Naive B cell (primary cell): ENCODE measurements at regions not wholly inside any gene's neighbourhood (a gene's known extent, or its start where the extent isn't known, plus 50 kb on each side); places are given as distances from the start of the nearest gene placed in this dataset.

Experiments
- ATAC-seq, 2 donors: fragments of 150-1000 bp; cut with Tn5 transposase; 2 replicates each; pipeline ENCODE4 v1.10.0; 2021; ENCODE audit warnings: low read depth in 2 of 2, mild to moderate bottlenecking in 2 of 2, moderate library complexity in 2 of 2
- DNase-seq: peaks from one replicate; pipeline ENCODE4 v3.0.0; 2022
- H3K27ac Mint-ChIP-seq, 6 donors: one replicate each; pipeline ENCODE4 v1.8.0; 2020 to 2022; ENCODE audit warnings: mild to moderate bottlenecking in 6 of 6, mixed read lengths in 6 of 6, moderate library complexity in 5 of 6, inconsistent platforms in 2 of 6
- H3K27me3 Mint-ChIP-seq, 3 donors: one replicate each; pipeline ENCODE4 v1.8.0; 2021 to 2022; ENCODE audit warnings: mixed read lengths in 3 of 3, mild to moderate bottlenecking in 1 of 3
- H3K36me3 Mint-ChIP-seq, 2 donors: one replicate each; pipeline ENCODE4 v1.8.0; 2020 to 2022; ENCODE audit warnings: mixed read lengths in 2 of 2, inconsistent platforms in 1 of 2, mild to moderate bottlenecking in 1 of 2
- H3K4me1 Mint-ChIP-seq, 3 donors: one replicate each; pipeline ENCODE4 v1.8.0; 2020 to 2022; ENCODE audit warnings: mixed read lengths in 3 of 3, inconsistent platforms in 1 of 3, mild to moderate bottlenecking in 1 of 3, moderate library complexity in 1 of 3
- H3K4me3 Mint-ChIP-seq, 8 donors: one replicate each; pipeline ENCODE4 v1.8.0; 2020 to 2022; ENCODE audit warnings: mild to moderate bottlenecking in 8 of 8, mixed read lengths in 8 of 8, moderate library complexity in 8 of 8, inconsistent platforms in 2 of 8
- H3K9me3 Mint-ChIP-seq, 7 donors: one replicate each; pipeline ENCODE4 v1.8.0; 2020 to 2022; ENCODE audit warnings: mixed read lengths in 7 of 7, mild to moderate bottlenecking in 5 of 7, inconsistent platforms in 2 of 7, moderate library complexity in 1 of 7

DNA sequence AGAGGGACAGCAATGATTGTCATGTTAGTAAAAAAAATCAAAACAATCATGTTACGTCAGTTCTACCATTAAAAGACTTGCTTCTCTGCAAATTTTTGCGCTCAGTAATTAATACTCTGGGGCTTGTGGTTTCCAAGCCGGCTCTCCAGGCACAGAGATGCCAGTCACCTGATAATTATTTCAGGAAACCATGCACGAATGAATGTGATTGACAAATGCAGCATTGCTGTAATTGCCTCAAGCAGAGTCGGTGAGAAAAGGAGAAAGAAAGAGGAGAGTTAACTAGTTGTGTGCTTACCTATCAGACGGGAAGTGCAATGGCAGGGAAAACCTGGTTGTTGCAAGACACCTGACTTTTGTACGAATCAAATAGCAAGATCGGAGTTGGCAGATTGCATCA is 609.8 kb upstream of the MKI67 start:
- peaks cover 0 to 20% (median under 1%) of the 10 kb centered on the region in 3 donors for H3K27me3 Mint-ChIP-seq
- no peak for ATAC-seq

DNA sequence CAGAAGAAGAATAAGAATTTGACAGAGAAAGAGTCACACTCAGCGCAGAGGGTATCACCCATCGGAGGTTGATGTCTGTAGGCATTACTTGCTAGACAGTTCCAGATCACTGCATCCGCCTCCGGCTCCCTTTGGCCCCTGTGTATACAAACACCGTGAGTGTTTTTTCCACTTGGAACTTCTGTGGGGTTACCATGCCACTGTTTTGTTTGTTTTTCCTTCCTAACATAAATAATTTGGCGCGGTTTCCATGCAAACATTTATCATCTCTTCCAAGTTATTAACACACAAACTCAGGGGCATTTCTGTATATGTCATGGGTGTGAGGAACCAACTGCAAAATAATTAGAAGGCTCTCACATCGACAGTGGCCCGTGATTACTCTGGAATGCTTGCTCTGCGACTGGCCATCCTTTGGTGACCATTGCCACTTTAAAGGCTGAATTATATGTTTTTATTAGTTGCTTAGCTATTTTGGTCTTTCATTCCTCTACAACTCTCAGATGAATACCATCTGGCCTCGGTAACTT is 612.2 kb upstream of the MKI67 start:
- Mint-ChIP-seq H3K27ac (no peak overlapping the region), H3K4me1 (no peaks in the 10 kb centered on the region), H3K27me3 (peaks cover 9 to 29% (median 10%) of the 10 kb centered on the region in 3 donors), H3K9me3 (peaks cover 0 to 2% (median 0%) of the 10 kb centered on the region in 7 donors), H3K36me3 (no peaks in the 10 kb centered on the region), H3K4me3 (no peak overlapping the region)
- DNase-seq = no peak
- no peak for ATAC-seq

More for the DNA sequence above, 609.8 kb upstream of the MKI67 start:
- H3K9me3 Mint-ChIP-seq = peaks cover 0 to 3% (median 0%) of the 10 kb centered on the region in 7 donors
- H3K4me3 Mint-ChIP-seq = no peak overlapping the region
- H3K27ac Mint-ChIP-seq = no peak overlapping the region
- no peaks in the 10 kb centered on the region for H3K4me1 Mint-ChIP-seq
- H3K36me3 Mint-ChIP-seq = no peaks in the 10 kb centered on the region
- no peak for DNase-seq

DNA sequence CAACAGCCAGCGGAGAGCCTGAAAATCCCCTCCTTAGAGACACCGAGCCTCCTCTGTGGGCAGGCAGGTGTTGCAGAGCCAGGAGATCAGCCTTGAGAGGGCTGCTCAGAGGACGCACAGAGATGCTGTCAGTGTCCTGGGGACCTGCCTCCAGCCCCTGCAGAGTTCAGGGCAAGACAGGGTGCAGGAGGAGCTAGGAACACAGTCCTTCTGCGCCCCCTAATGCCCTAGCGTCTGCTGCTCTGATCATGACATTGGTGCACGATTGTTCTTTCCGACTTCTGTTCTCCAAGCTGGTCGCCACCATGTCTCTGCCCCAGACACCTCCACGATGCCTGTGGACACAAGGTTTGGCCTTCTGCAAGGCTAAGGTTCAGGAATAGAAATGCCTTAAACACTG is 613.7 kb upstream of the MKI67 start:
- H3K27me3 Mint-ChIP-seq = peaks cover 11 to 22% (median 12%) of the 10 kb centered on the region in 3 donors
- no peaks in the 10 kb centered on the region for H3K4me1 Mint-ChIP-seq
- ATAC-seq (no peak), DNase-seq (no peak)
- H3K9me3 Mint-ChIP-seq = no peaks in the 10 kb centered on the region
- H3K27ac Mint-ChIP-seq = no peak overlapping the region
- no peak overlapping the region for H3K4me3 Mint-ChIP-seq
- no peaks in the 10 kb centered on the region for H3K36me3 Mint-ChIP-seq

DNA sequence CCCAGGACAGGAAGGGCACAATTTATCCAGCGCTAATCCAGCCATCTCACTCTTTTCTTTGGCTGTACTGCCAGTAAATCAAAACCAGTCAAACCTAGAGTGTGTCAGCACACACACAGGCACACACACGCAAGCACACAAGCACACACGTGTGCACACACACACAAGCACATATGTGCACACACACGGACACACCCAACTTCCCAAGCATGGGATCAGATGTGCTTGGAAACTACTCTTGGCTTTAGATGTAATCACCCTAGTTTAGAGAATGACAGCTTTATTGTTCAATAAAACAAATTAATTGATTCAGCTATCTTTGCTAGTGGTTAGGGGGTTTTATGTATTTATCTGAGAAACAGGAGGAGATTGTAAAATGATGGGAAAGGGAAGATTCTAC is 615.0 kb upstream of the MKI67 start:
- Mint-ChIP-seq H3K9me3 (no peaks in the 10 kb centered on the region), H3K4me3 (no peak overlapping the region), H3K4me1 (no peaks in the 10 kb centered on the region), H3K27ac (no peak overlapping the region), H3K27me3 (peaks cover 16 to 31% (median 25%) of the 10 kb centered on the region in 3 donors), H3K36me3 (no peaks in the 10 kb centered on the region)
- DNase-seq (no peak), ATAC-seq (no peak)

DNA sequence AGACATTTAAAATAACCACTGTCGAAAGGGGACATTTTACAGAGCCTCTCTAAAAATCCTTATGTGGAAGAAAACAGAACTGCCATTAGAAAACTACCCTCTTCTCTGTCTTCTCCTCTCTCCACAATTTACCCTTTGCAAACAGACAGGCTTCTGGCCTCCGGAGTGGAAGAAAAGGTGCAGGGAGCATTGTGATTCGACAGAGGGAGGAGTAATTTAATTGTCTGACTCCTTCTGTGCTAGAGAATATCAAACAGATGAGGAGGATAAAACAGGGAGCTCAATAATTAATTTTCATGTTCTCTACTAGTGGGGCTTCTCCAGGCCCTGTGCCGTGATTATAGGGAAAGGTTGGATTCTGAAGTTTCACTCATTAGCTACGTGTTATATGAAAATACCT is 615.5 kb upstream of the MKI67 start:
- no peak overlapping the region for H3K4me3 Mint-ChIP-seq
- H3K4me1 Mint-ChIP-seq = no peaks in the 10 kb centered on the region
- no peaks in the 10 kb centered on the region for H3K36me3 Mint-ChIP-seq
- H3K9me3 Mint-ChIP-seq = no peaks in the 10 kb centered on the region
- ATAC-seq (no peak), DNase-seq (no peak)
- H3K27me3 Mint-ChIP-seq = peaks cover 16 to 31% (median 25%) of the 10 kb centered on the region in 3 donors
- H3K27ac Mint-ChIP-seq = no peak overlapping the region

DNA sequence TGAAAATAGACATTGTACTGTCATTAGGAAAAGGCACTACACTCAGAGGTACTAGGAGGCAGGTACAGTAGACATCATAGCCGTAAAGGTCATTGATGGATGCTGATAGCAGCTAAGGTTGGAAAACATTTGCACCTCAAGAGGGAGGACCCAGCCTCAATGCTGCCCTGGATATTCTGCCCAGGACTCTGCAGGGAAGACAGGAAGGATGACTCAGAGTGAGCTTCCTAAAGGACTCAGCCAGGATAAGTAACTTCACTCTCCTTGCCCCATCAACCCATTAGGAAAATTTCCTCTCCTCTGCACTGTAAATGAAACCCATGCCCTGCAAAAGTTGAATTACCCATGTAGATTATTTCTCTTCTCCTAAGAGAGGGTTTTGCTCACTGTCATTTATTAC is 617.9 kb upstream of the MKI67 start:
- Mint-ChIP-seq H3K4me1 (no peaks in the 10 kb centered on the region), H3K27me3 (peaks cover 16 to 31% (median 25%) of the 10 kb centered on the region in 3 donors), H3K36me3 (no peaks in the 10 kb centered on the region), H3K9me3 (no peaks in the 10 kb centered on the region), H3K27ac (no peak overlapping the region), H3K4me3 (no peak overlapping the region)
- ATAC-seq (no peak), DNase-seq (no peak)

DNA sequence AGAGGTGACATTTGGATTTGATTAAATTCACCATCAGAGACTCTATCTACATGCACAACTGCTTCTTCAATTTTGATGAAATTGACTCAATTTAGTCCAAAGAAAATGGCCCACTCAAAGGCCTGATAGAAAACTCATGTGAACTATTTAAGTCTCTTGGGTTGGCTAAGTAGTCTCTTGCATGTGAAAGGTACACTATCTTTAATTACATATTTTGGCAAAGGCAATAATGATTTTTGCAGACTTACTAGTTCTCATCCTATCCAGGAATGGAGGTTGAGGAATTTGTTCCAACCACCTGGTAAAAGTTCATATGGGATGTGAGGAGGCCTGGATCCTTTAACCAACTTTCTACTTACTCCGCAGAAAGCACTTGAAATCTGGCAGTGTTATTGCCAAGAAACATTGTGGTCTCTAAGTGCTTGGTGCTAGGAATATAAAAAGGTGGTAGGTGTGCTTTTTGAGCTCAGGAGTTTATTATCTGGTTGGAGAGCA is 618.6 kb upstream of the MKI67 start:
- ATAC-seq (no peak), DNase-seq (no peak)
- Mint-ChIP-seq H3K36me3 (no peaks in the 10 kb centered on the region), H3K4me1 (no peaks in the 10 kb centered on the region), H3K4me3 (no peak overlapping the region), H3K27me3 (peaks cover 16 to 31% (median 25%) of the 10 kb centered on the region in 3 donors), H3K27ac (peak overlapping the region in 1 of 6 donors; percentile 6), H3K9me3 (peaks cover 0 to 2% (median 0%) of the 10 kb centered on the region in 7 donors)

DNA sequence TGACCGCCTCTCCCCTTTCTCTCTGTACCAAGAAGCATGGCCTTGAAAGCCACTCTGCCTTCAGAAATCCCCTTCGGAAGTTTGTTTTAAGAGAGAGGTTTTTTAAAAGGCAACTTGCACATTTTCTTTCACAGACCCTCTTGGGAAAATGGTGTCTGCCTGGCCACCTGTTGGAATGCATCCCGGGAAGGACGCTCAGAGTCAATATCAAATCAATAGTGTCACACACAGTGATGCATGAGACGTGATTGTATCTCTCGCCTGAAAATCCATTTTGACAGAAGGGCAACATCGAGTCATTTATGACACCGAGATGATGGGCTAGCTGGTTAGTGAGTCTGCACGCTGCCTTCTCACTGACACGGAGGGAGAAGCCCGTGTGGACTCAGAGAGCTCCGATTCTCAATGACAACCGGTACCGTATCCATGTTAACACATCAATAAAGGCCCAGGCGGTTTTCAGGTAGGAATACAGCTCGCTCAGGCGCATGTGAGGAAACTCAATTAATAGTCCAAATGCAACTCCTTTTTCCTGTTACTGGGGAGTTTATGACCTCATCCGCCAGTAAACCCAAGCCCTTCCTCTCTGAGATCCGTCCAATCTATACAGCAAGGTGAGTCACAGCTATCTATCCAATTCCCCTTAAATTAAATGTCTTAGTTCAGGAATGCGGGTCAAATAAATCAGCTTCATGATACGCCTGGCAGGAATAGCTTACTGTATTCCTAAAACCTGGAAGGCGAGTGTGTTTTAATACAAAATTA is 621.5 kb upstream of the MKI67 start:
- no peaks in the 10 kb centered on the region for H3K4me1 Mint-ChIP-seq
- ATAC-seq (no peak), DNase-seq (no peak)
- H3K36me3 Mint-ChIP-seq = no peaks in the 10 kb centered on the region
- H3K27me3 Mint-ChIP-seq = peaks cover 11 to 23% (median 15%) of the 10 kb centered on the region in 3 donors
- no peak overlapping the region for H3K27ac Mint-ChIP-seq
- H3K9me3 Mint-ChIP-seq = peaks cover 0 to 9% (median 2%) of the 10 kb centered on the region in 7 donors
- H3K4me3 Mint-ChIP-seq = no peak overlapping the region

DNA sequence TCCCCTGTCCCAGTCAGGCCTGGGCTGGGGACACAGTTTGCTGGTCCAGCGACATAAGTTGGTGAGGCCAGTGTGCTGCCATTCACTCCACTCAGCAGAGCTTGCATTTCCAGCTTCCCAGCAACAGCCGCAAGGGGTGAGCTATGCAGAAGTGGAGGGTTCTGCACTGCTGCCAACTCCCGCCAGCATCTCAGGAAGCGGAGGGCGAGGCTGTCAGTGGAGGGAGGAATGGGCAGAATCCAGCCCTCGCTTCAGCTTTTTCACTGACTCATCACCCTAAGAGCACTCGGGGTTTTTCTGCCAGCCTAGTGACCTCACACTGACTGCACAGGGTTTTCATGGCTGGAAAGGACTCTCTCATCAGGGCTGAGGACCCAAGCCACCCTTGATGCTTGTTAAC is 625.1 kb upstream of the MKI67 start:
- H3K27me3 Mint-ChIP-seq = peaks cover 0 to 5% (median 0%) of the 10 kb centered on the region in 3 donors
- no peak overlapping the region for H3K4me3 Mint-ChIP-seq
- no peaks in the 10 kb centered on the region for H3K36me3 Mint-ChIP-seq
- H3K4me1 Mint-ChIP-seq = no peaks in the 10 kb centered on the region
- no peak overlapping the region for H3K27ac Mint-ChIP-seq
- ATAC-seq = no peak
- no peak for DNase-seq
- H3K9me3 Mint-ChIP-seq = peaks cover 0 to 9% (median 2%) of the 10 kb centered on the region in 7 donors

DNA sequence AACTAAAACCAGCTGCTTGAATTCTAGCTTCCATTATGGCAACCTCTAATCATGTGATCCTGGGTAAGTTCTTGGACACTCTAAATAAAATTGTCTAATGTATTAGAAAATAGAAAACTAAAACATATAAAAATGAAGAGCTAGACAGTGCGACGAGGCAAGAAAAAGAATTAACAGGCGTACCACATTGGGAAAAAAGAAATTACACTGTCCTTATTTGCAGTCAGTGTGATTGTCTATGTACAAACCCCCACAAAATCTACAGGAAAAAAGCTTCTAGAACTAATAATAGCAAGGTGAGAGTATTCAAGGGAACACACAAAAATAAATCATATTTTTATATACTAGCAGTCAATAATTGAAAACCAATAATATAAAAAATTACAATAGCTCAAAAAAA is 625.6 kb upstream of the MKI67 start:
- Mint-ChIP-seq H3K9me3 (peaks cover 0 to 9% (median 2%) of the 10 kb centered on the region in 7 donors), H3K4me1 (no peaks in the 10 kb centered on the region), H3K4me3 (no peak overlapping the region), H3K36me3 (no peaks in the 10 kb centered on the region), H3K27me3 (peaks cover 0 to 5% (median 0%) of the 10 kb centered on the region in 3 donors), H3K27ac (no peak overlapping the region)
- ATAC-seq = no peak
- no peak for DNase-seq

DNA sequence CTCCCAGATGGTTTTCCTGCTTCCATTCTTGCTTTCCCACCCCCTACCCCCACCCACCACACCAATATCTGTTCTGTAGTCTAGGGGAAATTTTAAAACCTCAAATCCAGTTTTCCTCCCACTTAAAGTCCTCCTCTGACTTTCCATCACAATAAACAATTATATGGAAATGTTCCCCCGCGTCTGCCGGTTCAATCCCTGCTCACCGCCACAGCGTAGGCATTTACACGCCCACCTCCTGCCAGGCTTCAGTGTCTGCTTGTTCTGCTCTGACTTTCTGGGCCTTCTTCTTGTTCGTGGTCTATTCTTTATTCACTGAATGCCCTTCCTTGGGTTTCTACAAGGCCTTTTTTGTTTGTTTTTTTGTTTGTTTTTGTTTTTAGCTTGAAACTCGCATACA is 633.0 kb upstream of the MKI67 start:
- DNase-seq (no peak), ATAC-seq (no peak)
- Mint-ChIP-seq H3K27me3 (peaks cover 0 to 5% (median 0%) of the 10 kb centered on the region in 3 donors), H3K36me3 (no peaks in the 10 kb centered on the region), H3K4me1 (no peaks in the 10 kb centered on the region), H3K9me3 (peaks cover 0 to 4% (median 0%) of the 10 kb centered on the region in 7 donors), H3K4me3 (peak overlapping the region in 1 of 8 donors; percentile 36), H3K27ac (peak overlapping the region in 1 of 6 donors; percentile 54)

DNA sequence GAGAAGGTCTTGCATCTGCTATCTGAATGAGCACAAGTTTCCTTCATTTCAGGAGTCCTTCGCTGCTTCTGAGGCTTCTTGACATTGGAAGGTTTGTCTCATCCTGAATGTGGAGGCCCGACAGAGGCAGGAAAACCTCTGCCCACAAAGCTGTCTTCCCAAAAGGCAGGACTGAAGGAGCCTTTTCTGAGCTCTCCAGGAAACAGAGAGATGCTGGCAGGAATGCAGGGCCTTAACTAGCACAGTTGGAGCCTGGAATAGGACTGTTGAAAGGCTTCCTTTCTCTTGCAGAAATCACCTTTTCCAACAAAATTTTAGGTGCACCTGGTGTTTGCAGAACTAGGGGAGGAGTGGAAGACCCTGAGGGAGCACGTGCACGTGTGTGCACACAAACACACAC is 637.4 kb upstream of the MKI67 start:
- no peak for ATAC-seq
- no peaks in the 10 kb centered on the region for H3K4me1 Mint-ChIP-seq
- no peaks in the 10 kb centered on the region for H3K36me3 Mint-ChIP-seq
- no peak overlapping the region for H3K4me3 Mint-ChIP-seq
- H3K27ac Mint-ChIP-seq = no peak overlapping the region
- peaks cover 0 to 1% (median 0%) of the 10 kb centered on the region in 7 donors for H3K9me3 Mint-ChIP-seq
- H3K27me3 Mint-ChIP-seq = peaks cover 0 to 8% (median 5%) of the 10 kb centered on the region in 3 donors
- DNase-seq = no peak

DNA sequence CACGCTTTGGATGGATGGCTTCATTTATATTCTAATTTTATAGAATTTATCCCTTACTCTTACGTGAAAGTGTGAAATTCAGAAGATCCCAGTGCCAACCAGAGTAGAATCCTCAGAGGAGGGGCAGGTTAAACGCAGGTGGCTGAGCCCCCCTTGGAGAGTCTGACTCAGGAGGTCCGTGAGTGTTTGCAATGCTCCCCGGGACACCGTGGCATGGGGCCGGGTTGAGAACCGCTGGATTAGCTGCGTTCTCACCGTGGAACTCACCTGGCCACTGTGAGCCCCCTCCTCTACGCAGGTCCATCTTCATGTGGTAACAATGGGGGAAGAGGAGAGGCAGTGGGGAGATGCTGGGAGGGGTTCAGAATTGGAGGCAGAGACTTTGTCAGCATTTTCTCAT is 638.0 kb upstream of the MKI67 start:
- no peaks in the 10 kb centered on the region for H3K4me1 Mint-ChIP-seq
- no peaks in the 10 kb centered on the region for H3K36me3 Mint-ChIP-seq
- no peak overlapping the region for H3K27ac Mint-ChIP-seq
- ATAC-seq (no peak), DNase-seq (no peak)
- H3K4me3 Mint-ChIP-seq = no peak overlapping the region
- H3K27me3 Mint-ChIP-seq = peaks cover 0 to 8% (median 5%) of the 10 kb centered on the region in 3 donors
- peaks cover 0 to 1% (median 0%) of the 10 kb centered on the region in 7 donors for H3K9me3 Mint-ChIP-seq

DNA sequence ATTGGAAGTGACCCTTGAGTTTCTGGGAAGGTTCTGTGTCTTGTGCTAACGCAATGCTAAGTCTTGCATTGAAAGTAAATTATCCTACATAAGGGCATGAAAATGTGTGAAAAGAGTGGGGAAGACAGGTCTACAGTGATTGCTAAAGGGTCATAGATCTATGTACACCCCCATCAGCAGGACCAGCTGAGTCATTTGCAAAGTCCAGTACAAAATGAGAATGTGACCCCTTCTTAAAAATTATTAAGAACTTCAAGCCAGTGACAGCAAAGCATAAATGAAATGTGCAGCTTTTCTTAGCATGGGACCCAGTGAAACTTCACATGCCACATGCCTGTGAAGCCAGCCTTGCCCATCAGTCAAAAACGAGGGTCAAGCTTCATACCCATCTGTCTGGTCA is 640.7 kb upstream of the MKI67 start:
- Mint-ChIP-seq H3K4me1 (no peaks in the 10 kb centered on the region), H3K27ac (no peak overlapping the region), H3K9me3 (peaks cover 0 to 11% (median 0%) of the 10 kb centered on the region in 7 donors), H3K36me3 (no peaks in the 10 kb centered on the region), H3K27me3 (peaks cover 0 to 8% (median 5%) of the 10 kb centered on the region in 3 donors), H3K4me3 (no peak overlapping the region)
- DNase-seq (no peak), ATAC-seq (no peak)
